ENCODE measurements at regions not wholly inside any gene's neighbourhood (a gene's known extent, or its start where the extent isn't known, plus 50 kb on each side); places are given as distances from the start of the nearest gene placed in this dataset.

GRCh38 chr2:11919953-11920352, 173.5 kb downstream of the LPIN1 start:
- DNase-seq (ENCODE audit: low read depth), result no peak
- no peak overlapping the region for H3K4me3 ChIP-seq (ENCODE audit: low read depth, low read length)

GRCh38 chr2:11920993-11921583, 174.7 kb downstream of the LPIN1 start:
- no peak for DNase-seq (ENCODE audit: low read depth)

GRCh38 chr2:11922294-11922693, 175.9 kb downstream of the LPIN1 start:
- no peak overlapping the region for H3K4me3 ChIP-seq (ENCODE audit: low read depth, low read length)
- no peak for DNase-seq (ENCODE audit: low read depth)

More at GRCh38 chr2:11920993-11921583, 174.7 kb downstream of the LPIN1 start:
- no peak overlapping the region for H3K4me3 ChIP-seq (ENCODE audit: low read depth, low read length)

GRCh38 chr2:11923935-11924334, 177.5 kb downstream of the LPIN1 start:
- DNase-seq (ENCODE audit: low read depth), result no peak
- H3K4me3 ChIP-seq (ENCODE audit: low read depth, low read length), result no peak overlapping the region

DNA sequence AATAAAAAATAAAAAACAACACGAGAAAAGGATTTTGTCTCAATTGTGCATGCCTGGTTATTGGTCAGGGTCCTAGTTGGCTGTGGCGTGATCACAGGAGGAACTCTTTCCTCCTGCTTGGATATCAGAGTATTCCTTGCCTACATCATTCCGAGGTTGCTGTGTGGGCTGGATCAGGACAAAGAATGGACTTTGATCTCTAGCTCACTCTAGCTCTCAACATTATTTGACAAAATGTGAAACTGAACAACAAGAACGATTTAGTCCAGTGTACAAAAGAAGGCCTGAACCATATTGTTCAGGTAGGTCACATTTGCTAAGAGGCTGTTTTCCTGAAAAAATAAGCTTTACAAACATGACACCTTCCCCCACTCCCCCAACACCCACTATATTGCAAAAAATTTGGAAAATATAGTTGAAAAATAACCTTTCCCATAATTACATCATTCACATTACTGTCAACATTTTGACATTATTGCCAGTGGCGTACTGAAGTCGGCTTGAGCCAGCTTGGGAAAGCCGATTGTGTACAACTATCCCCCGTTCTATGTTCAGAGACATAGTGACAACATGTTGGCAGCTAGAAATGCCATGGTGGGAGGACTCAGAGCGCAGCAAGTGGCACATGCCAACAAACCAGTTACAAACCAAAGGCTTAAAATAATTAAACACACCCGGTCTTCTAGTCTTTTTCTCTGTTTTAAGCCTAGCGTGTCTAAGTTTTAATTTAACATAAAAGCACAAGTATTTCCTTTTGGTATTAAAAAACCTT, 179.0 kb downstream of the LPIN1 start:
- no peak for DNase-seq (ENCODE audit: low read depth)
- H3K4me3 ChIP-seq (ENCODE audit: low read depth, low read length), result no peak overlapping the region

DNA sequence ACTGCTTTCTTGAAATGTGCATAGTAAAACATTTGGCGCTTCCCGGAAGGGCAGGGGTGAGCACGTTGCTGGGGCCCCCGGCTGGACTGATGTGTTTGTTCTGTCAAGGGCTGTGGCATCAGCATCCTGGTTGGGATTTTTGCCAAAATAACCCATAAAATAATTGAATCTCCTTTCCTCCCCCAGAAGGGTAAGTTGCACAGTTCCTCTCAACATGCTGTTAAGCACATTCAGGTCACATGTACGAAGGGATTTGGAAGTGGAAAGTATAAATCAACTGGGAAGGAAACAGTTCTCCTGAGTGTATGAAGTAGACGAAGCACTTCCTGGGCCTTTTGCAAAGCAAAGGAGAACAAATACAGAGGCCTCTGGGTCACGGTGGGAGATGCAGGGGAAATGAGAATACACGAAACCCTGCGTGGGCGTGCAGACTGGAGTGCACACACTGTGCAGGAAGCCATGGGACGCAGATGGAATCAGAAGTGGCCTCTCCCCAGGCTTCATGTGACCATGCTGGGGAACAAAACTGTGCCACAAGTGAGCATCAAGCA, 183.9 kb downstream of the LPIN1 start:
- H3K4me3 ChIP-seq (ENCODE audit: low read depth, low read length), result no peak overlapping the region
- no peak for DNase-seq (ENCODE audit: low read depth)

- no peak for DNase-seq (ENCODE audit: low read depth)
- H3K4me3 ChIP-seq (ENCODE audit: low read depth, low read length), result no peak overlapping the region
These were observed 185.6 kb downstream of the LPIN1 start for GRCh38 chr2:11932048-11932512.

- H3K4me3 ChIP-seq (ENCODE audit: low read depth, low read length), result no peak overlapping the region
- DNase-seq (ENCODE audit: low read depth), result peak; percentile 13
These were observed 186.5 kb downstream of the LPIN1 start for GRCh38 chr2:11932962-11933361.

GRCh38 chr2:11933854-11934253, 187.4 kb downstream of the LPIN1 start:
- no peak for DNase-seq (ENCODE audit: low read depth)
- no peak overlapping the region for H3K4me3 ChIP-seq (ENCODE audit: low read depth, low read length)

GRCh38 chr2:11936761-11937160, 190.3 kb downstream of the LPIN1 start:
- H3K4me3 ChIP-seq (ENCODE audit: low read depth, low read length), result no peak overlapping the region

DNA sequence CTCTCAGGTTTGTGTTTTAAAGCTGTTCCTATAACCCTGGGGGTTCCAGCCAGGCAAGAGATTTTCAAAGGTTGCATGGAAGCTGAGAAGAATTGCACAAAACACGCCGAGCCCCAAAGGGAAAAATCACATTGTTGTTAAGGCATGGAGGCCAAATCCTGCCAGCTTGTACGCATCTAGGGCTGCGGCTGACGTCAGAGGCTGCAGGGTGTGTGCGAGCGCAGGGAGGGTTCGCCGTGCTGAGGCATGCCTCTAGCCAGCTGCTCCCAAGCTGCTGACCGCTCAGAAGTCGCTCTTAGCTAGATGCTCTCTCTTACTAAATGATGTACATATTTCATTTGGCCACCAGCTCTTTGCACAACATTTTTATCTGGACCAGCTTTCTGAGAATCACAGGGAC, 191.8 kb downstream of the LPIN1 start:
- DNase-seq (ENCODE audit: low read depth), result peak; percentile 37
- H3K4me3 ChIP-seq (ENCODE audit: low read depth, low read length), result no peak overlapping the region

More at GRCh38 chr2:11936761-11937160, 190.3 kb downstream of the LPIN1 start:
- no peak for DNase-seq (ENCODE audit: low read depth)

DNA sequence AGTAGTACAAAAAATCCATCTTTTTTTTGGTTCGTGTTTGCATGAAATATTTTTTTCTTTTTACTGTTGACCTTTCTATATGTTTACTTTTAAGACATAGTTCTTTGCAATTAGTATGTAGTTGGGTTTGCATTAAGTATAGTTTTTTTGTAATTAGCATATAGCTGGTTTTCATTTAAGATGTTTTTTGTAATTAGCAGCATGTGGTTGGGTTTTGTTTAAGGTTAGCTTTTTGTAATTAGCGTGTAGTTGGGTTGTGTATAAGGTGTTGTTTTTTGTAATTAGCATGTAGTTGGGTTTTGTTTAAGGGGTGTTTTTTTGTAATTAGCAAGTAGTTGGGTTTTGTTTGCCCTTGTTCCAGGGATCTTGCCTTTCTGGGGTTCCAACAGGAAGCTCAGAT, 193.1 kb downstream of the LPIN1 start:
- no peak for DNase-seq (ENCODE audit: low read depth)

GRCh38 chr2:11940121-11940743, 193.8 kb downstream of the LPIN1 start:
- no peak overlapping the region for H3K4me3 ChIP-seq (ENCODE audit: low read depth, low read length)
- DNase-seq (ENCODE audit: low read depth), result no peak

More for the DNA sequence above, 193.1 kb downstream of the LPIN1 start:
- no peak overlapping the region for H3K4me3 ChIP-seq (ENCODE audit: low read depth, low read length)

GRCh38 chr2:11940799-11941198, 194.4 kb downstream of the LPIN1 start:
- H3K4me3 ChIP-seq (ENCODE audit: low read depth, low read length), result no peak overlapping the region
- DNase-seq (ENCODE audit: low read depth), result no peak

- H3K4me3 ChIP-seq (ENCODE audit: low read depth, low read length), result no peak overlapping the region
- DNase-seq (ENCODE audit: low read depth), result no peak
These were observed 195.1 kb downstream of the LPIN1 start for GRCh38 chr2:11941201-11942177.

- DNase-seq (ENCODE audit: low read depth), result no peak
- H3K4me3 ChIP-seq (ENCODE audit: low read depth, low read length), result no peak overlapping the region
These were observed 195.7 kb downstream of the LPIN1 start for GRCh38 chr2:11942178-11942569.

DNA sequence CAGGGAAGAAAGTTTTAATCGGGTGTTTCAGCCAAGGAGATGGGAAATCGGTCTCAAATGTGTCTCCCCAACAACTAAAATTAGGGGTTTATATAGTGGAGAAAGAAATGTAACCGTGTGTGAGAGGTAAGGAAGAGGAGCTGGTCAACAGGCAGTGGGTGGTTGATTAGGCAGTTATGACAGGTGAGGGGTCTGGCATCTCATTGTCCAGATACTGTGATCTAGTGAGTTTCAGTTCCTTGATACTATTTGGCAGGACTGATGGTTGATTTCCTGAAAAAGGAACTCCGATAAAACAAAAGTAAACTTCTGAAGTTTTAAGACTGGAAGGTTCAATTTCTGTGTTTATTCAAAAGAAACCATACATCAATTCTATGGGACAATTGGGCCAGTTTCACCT, 197.9 kb downstream of the LPIN1 start:
- no peak overlapping the region for H3K4me3 ChIP-seq (ENCODE audit: low read depth, low read length)
- no peak for DNase-seq (ENCODE audit: low read depth)

DNA sequence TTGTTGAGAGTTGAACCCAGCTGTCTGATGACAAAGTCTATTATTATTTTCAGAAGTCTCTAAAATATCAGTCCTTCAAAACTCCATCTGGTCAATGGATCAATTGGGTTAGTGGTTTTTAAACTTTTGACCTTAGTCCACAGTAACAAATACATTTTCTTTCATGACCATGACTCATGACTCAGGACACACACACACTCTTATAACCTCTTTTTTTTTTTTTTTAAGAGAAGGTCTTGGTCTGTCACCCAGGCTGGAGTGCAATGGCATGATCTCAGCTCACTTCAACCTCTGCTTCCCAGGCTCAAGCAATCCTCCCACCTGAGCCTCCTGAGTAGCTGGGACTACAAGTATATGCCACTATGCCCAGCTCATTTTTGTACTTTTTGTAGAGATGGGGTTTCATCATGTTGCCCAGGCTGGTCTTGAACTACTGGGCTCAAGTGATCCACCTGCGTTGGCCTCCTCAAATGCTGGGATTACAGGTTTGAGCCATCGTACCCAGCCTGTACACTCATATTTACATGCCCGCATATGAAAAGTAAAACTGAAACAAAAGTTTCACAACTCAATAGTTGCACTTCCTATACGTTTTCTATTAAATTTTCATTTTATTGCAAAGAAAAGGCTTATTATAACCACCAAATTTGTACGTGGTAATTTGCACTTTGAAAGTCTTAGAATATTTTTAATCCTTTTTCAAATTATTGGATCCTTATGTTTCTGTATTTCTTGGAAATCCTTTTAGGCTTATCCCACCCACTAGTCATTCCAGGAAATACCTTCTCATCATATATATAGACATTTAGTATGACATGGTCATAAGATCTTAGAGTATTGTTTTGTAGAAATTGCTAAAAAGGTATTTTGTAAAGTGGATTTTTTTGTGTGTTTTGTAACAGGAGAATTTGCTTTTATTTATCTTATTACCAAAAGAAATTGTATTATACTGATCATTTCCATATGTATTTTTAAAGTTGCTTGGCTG, 199.0 kb downstream of the LPIN1 start:
- DNase-seq (ENCODE audit: low read depth), result no peak
- H3K4me3 ChIP-seq (ENCODE audit: low read depth, low read length), result no peak overlapping the region
